HEK293T (cell line): ENCODE measurements at regions not wholly inside any gene's neighbourhood (a gene's known extent, or its start where the extent isn't known, plus 50 kb on each side); places are given as distances from the start of the nearest gene placed in this dataset.

Experiments
- CTCF ChIA-PET: fragments of 350-600 bp; formaldehyde crosslinking; extraction: SDS; loops from one replicate; lab custom pipeline; 2021; ENCODE audit warnings: antibody characterized with exemption, inconsistent platforms; lab: Yijun Ruan, JAX
- POLR2A ChIA-PET: fragments of 350-600 bp; formaldehyde crosslinking; extraction: SDS; loops from one replicate; lab custom pipeline; 2020; ENCODE audit warnings: antibody characterized with exemption, inconsistent platforms; lab: Yijun Ruan, JAX
- DNase-seq: peaks from one replicate; pipeline ENCODE4 v3.0.0; 2012; ENCODE audit warnings: mixed read lengths; ENCODE audit errors: extremely low spot score
- ARNT ChIP-seq: fragments of 450-650 bp; IDR thresholded peaks from 2 replicates; pipeline ENCODE4 v1.6.1; 2017; ENCODE audit warnings: mild to moderate bottlenecking
- BHLHE40 ChIP-seq: fragments of 450-650 bp; IDR thresholded peaks from 2 replicates; pipeline ENCODE4 v1.6.1; 2016; ENCODE audit warnings: mild to moderate bottlenecking, moderate library complexity, borderline replicate concordance
- CTBP1 ChIP-seq: fragments of 450-650 bp; IDR thresholded peaks from 2 replicates; pipeline ENCODE4 v1.6.1; 2016; ENCODE audit warnings: borderline replicate concordance
- ELF4 ChIP-seq: fragments of 450-650 bp; IDR thresholded peaks from 2 replicates; pipeline ENCODE4 v1.6.1; 2017; ENCODE audit warnings: antibody characterized with exemption
- FOXA1 ChIP-seq: fragments of 450-650 bp; IDR thresholded peaks from 2 replicates; pipeline ENCODE4 v1.6.1; 2016; ENCODE audit warnings: mild to moderate bottlenecking
- FOXK2 ChIP-seq: fragments of 450-650 bp; IDR thresholded peaks from 2 replicates; pipeline ENCODE4 v1.6.1; 2016; ENCODE audit warnings: mild to moderate bottlenecking
- FOXM1 ChIP-seq: fragments of 450-650 bp; IDR thresholded peaks from 2 replicates; pipeline ENCODE4 v1.6.1; 2017; ENCODE audit warnings: mild to moderate bottlenecking, borderline replicate concordance
- HDGF ChIP-seq: fragments of 450-650 bp; IDR thresholded peaks from 2 replicates; pipeline ENCODE4 v1.6.1; 2017; ENCODE audit warnings: antibody characterized with exemption, borderline replicate concordance
- L3MBTL2 ChIP-seq: fragments of 450-650 bp; conservative IDR thresholded peaks from 2 replicates; pipeline ENCODE4 v1.6.1; 2016; ENCODE audit warnings: mild to moderate bottlenecking
- LEF1 ChIP-seq: fragments of 450-650 bp; IDR thresholded peaks from 2 replicates; pipeline ENCODE4 v1.6.1; 2017; ENCODE audit warnings: mild to moderate bottlenecking, borderline replicate concordance
- NFRKB ChIP-seq: fragments of 450-650 bp; IDR thresholded peaks from 2 replicates; pipeline ENCODE4 v1.6.1; 2016; ENCODE audit warnings: mild to moderate bottlenecking, moderate library complexity
- SP1 ChIP-seq: fragments of 450-650 bp; IDR thresholded peaks from 2 replicates; pipeline ENCODE4 v1.6.1; 2017
- SUZ12 ChIP-seq: fragments of 450-650 bp; IDR thresholded peaks from 2 replicates; pipeline ENCODE4 v1.6.1; 2016; ENCODE audit warnings: mild to moderate bottlenecking
- TARDBP ChIP-seq: fragments of 450-650 bp; IDR thresholded peaks from 2 replicates; pipeline ENCODE4 v1.6.1; 2016
- ZNF384 ChIP-seq: fragments of 450-650 bp; IDR thresholded peaks from 2 replicates; pipeline ENCODE4 v1.6.1; 2016
- TF ChIP-seq, protein P1 (sequence below): fragments of 450-650 bp; IDR thresholded peaks from 2 replicates; pipeline ENCODE4 v1.6.1; 2016

DNA sequence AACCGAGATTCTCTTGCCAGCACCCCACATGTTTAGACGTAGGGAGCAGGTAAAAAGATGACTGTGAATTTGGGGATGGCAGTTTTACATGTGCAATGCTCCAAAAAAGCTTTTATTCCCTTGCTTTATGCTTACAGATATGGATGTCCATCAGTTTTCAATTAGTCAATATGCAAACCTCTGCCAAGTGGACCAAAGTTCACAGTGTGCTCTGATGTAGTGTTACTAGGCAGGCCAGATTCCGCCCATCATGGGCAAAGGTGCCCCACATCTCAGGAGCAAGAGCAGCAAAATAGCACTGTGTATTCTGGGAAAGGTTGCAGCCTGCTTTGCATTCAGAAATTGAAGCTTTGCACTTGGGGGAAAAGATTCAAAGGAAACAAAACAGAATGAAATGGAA lies 329.7 kb upstream of the ZEB2 start:
- TF ChIP-seq ELF4 (no peak), TARDBP (no peak), FOXA1 (no peak), BHLHE40 (no peak), NFRKB (no peak), FOXM1 (no peak), SP1 (no peak), SUZ12 (no peak), L3MBTL2 (no peak), ARNT (no peak), HDGF (no peak), LEF1 (no peak), CTBP1 (no peak), FOXK2 (no peak), ZNF384 (no peak)
- TF ChIP-seq, protein P1, sequence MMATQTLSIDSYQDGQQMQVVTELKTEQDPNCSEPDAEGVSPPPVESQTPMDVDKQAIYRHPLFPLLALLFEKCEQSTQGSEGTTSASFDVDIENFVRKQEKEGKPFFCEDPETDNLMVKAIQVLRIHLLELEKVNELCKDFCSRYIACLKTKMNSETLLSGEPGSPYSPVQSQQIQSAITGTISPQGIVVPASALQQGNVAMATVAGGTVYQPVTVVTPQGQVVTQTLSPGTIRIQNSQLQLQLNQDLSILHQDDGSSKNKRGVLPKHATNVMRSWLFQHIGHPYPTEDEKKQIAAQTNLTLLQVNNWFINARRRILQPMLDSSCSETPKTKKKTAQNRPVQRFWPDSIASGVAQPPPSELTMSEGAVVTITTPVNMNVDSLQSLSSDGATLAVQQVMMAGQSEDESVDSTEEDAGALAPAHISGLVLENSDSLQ: no peak
- no peak for DNase-seq
- POLR2A ChIA-PET: no interaction called here
- CTCF ChIA-PET: no interaction called here

DNA sequence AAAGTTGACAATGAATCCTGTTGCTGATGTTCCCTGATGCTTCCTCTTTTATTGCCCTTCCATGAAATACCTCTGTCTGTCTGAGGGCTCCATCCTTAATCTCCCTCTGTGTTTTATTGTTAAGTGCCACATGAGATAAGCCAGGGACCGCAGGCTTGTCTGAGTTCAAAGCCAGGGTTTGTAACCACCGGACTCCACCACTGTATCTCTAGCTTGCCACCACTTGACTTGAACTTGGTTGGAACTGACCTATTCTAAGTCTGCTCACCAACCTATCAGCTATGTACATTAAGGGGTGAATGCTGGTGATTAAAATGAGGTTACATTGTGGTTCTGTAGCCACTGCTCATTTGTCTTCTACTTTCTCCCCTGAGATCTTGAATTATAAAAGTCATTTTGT lies 328.5 kb upstream of the ZEB2 start:
- TF ChIP-seq FOXM1 (no peak), ZNF384 (no peak)
- CTCF ChIA-PET: no interaction called here
- no peak for DNase-seq
- POLR2A ChIA-PET: no interaction called here

DNA sequence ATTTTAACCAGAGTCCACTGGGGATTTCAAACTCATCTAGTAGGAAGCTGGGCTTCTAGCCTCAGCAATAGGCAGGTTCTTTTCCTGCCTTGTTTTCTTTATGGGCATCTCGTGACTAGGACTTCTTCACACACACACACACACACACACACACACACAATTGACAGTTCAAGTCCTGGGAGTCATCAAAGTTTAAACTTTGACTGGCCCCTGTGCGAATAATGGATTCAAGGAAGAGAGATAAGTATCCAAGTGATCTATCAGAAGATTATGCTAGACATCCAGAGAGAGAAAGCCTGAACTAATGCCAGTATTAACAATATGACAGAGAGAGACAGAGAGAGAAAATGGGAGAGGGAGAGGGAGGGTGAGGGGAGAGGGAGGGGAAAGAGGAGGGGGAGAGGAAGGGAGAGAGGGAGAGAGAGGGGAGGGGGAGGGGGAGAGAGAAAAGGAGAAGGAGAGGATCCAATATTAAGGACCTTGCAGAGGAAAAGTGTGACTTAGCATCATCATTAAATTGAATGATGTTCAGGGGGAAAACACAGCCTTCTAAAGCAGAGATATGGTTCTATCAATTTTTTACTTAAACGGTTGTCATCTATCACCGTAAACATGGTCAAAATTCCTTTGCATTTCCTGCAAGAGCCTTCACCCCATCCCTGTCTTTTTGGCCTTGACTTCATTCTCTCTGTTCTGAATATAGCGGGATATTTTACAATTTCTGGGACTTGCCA lies 327.6 kb upstream of the ZEB2 start:
- CTCF ChIA-PET: no interaction called here
- TF ChIP-seq, protein P1: no peak
- TF ChIP-seq ELF4: no peak
- POLR2A ChIA-PET: no interaction called here
- no peak for DNase-seq

DNA sequence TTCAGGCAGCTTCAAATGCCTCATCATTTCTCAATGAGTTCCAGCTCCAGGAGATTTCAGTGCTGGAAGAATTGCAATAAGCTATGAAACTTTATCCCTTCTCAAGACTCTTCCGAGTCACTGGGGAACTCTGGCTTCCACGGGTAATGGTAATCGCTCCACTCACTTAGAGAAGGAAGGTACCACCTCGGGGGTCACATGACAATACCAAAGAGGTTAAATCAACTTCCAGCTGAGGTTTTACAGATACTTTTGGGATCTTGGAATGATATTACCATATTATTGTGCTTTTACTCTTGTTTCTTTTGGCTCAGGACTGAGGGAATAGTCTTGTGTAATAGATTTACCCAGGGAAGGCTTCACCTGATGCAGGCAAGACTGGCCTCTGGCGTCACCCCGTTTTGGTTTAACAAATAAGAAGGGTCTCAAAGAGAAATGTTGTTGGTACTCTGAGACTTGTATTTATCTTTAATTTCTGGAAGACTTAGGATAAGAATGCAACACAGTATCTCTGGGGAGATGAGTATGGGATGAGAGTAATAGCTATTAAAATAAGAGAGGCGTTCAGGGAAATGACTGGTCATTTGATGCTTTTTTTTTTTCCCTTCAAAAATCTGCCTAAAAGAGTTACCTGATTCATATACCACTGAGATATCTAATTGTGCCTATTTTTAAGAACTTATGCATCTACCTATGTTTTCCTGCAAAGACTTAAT lies 316.9 kb upstream of the ZEB2 start:
- CTCF ChIA-PET: interaction anchor here (0.6 to 0.7 kb wide), 2 partner anchors 18 to 1723 kb away, joined by 3 to 4 read pairs; no protein-coding TSS in a partner anchor
- POLR2A ChIA-PET: interaction anchor here (0.5 kb wide), 1 partner anchor 382 kb away, joined by 3 read pairs; no protein-coding TSS in a partner anchor
- TF ChIP-seq ARNT (no peak), L3MBTL2 (no peak), HDGF (no peak), FOXA1 (no peak), FOXM1 (no peak)
- no peak for DNase-seq

DNA sequence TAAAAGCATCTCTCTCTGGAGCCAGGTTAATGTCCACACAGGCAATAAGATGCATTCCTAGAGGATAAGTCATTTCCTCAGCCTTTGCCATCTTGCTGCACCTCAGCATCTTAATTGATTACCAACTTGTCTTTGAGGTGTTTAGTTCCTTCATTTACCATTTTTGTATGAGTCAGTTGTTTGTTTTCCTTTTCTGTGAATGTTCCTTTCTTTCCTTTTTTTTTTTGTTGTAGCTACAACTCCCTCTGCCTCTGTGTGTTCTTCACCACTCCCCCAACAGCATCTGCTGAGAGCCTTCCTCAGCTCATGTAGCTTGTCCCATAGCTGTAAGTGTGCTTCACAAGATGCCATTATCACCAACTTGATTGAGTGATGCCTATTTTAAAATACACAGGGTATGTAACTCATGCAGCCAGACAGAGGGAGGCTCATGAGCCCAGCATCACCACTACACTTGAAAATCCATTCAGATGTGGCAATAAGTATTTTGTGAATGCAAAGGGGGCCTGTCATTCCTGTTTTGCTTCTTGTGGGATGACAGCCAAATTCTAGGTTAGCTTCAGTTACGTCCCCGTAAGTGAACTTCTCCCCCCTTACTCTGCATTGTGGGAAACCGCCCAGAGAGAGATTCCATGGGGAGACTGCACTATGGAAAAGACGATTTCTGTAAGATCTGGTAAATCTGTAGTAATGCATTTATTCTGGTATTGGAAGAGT lies 315.9 kb upstream of the ZEB2 start:
- no peak for TF ChIP-seq HDGF
- TF ChIP-seq ARNT: no peak
- TF ChIP-seq FOXM1: no peak
- no peak for TF ChIP-seq ZNF384
- TF ChIP-seq L3MBTL2: no peak
- TF ChIP-seq FOXA1: no peak
- no peak for TF ChIP-seq CTBP1
- TF ChIP-seq, protein P1: no peak
- no peak for TF ChIP-seq SP1
- no peak for TF ChIP-seq LEF1
- no peak for TF ChIP-seq BHLHE40
- ChIA-PET CTCF (interaction anchor here (0.7 kb wide), 1 partner anchor 17 kb away, joined by 4 read pairs; no protein-coding TSS in a partner anchor), POLR2A (no interaction called here)
- no peak for DNase-seq

DNA sequence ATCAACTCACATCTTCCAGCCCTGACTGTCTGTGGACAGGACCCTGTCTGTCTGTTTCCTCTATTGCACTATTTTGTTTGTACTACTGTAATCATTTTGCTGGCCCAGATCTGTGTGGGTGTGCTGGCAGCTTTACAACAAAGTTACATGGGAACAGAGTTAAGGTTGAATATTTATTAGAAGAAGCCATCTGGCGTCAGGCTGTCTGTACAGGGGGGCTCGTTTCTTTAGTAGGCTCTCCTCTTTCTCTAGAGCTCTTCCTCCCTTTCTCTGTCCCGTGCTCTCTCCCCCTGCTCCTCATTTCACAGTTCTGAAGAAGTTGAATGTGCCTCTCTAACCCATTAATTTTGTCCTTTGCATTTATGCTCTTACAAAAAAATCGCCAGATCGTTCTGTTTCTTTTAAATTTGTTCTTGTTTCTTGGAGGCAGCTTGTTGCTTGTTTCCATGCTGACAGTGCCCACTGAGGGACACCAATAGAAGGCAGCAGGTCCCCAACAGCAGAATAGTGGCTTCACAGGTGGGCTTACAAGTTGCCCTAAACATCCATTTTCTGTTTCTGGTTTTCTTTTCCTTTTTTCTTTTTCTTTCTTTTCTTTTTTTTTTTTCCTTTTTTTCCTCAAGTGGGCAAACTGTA lies 315.2 kb upstream of the ZEB2 start:
- ChIA-PET CTCF (no interaction called here), POLR2A (no interaction called here)
- TF ChIP-seq ZNF384 (no peak), SUZ12 (no peak), CTBP1 (no peak), FOXK2 (no peak), BHLHE40 (no peak), ELF4 (no peak), FOXM1 (no peak), SP1 (no peak), LEF1 (no peak), L3MBTL2 (no peak), TARDBP (no peak), HDGF (no peak), NFRKB (no peak)
- TF ChIP-seq, protein P1: no peak
- no peak for DNase-seq
